RWPE2 (cell line): ENCODE measurements at regions not wholly inside any gene's neighbourhood (a gene's known extent, or its start where the extent isn't known, plus 50 kb on each side); places are given as distances from the start of the nearest gene placed in this dataset.

Experiments
- ATAC-seq: fragments of 200-7000 bp; cut with Tn5 transposase; 3 replicates; pipeline ENCODE4 v1.9.1; 2021; ENCODE audit warnings: low read depth
- DNase-seq: peaks from one replicate; pipeline ENCODE4 v3.0.0-alpha.2; 2020; ENCODE audit warnings: low spot score
- H3K27ac ChIP-seq: fragments of 450-650 bp; 2 replicates; pipeline ENCODE4 v1.5.1; 2017; ENCODE audit warnings: mild to moderate bottlenecking; ENCODE audit not compliant: poor library complexity, severe bottlenecking
- H3K27me3 ChIP-seq: fragments of 250-450 bp; sonication (Bioruptor Pico); 2 replicates; pipeline ENCODE4 v1.5.1; 2021; ENCODE audit warnings: mild to moderate bottlenecking, moderate library complexity; ENCODE audit not compliant: insufficient read depth, poor library complexity, severe bottlenecking
- H3K36me3 ChIP-seq: fragments of 250-450 bp; sonication (Bioruptor Pico); 2 replicates; pipeline ENCODE4 v1.5.1; 2020; ENCODE audit warnings: low read depth, mild to moderate bottlenecking, moderate library complexity
- H3K4me1 ChIP-seq: fragments of 250-450 bp; sonication (Bioruptor Pico); 2 replicates; pipeline ENCODE4 v1.5.1; 2021; ENCODE audit warnings: mild to moderate bottlenecking, moderate library complexity; ENCODE audit not compliant: insufficient read depth, poor library complexity, severe bottlenecking
- H3K4me3 ChIP-seq: fragments of 250-450 bp; sonication (Bioruptor Pico); 2 replicates; pipeline ENCODE4 v1.5.1; 2021; ENCODE audit warnings: mild to moderate bottlenecking, moderate library complexity; ENCODE audit not compliant: severe bottlenecking
- H3K9me3 ChIP-seq: fragments of 250-450 bp; sonication (Bioruptor Pico); 2 replicates; pipeline ENCODE4 v1.5.1; 2021; ENCODE audit warnings: mild to moderate bottlenecking, moderate library complexity; ENCODE audit not compliant: severe bottlenecking
- CTCF ChIP-seq: fragments of 450-650 bp; IDR thresholded peaks from one replicate; pipeline ENCODE4 v1.5.1; 2017; ENCODE audit warnings: mild to moderate bottlenecking, moderate library complexity; ENCODE audit not compliant: poor library complexity, severe bottlenecking

- no peaks in the 10 kb centered on the region for H3K9me3 ChIP-seq
- no peak for ATAC-seq
- H3K36me3 ChIP-seq, result no peaks in the 10 kb centered on the region
- no peak overlapping the region for H3K4me3 ChIP-seq
- no peak for DNase-seq
- no peak for TF ChIP-seq CTCF
- no peaks in the 10 kb centered on the region for H3K4me1 ChIP-seq
- no peaks in the 10 kb centered on the region for H3K27me3 ChIP-seq
- H3K27ac ChIP-seq, result no peak overlapping the region
Measured at GRCh38 chr13:84978851-84979250, 820.4 kb downstream of the SLITRK6 start.

- H3K27ac ChIP-seq, result no peak overlapping the region
- ATAC-seq (no peak), DNase-seq (no peak)
- H3K9me3 ChIP-seq, result no peaks in the 10 kb centered on the region
- H3K27me3 ChIP-seq, result no peaks in the 10 kb centered on the region
- no peak for TF ChIP-seq CTCF
- no peak overlapping the region for H3K4me3 ChIP-seq
- no peaks in the 10 kb centered on the region for H3K36me3 ChIP-seq
- no peaks in the 10 kb centered on the region for H3K4me1 ChIP-seq
Measured at GRCh38 chr13:84973661-84974060, 825.6 kb downstream of the SLITRK6 start.

GRCh38 chr13:84972907-84973306 is 826.3 kb downstream of the SLITRK6 start:
- Histone ChIP-seq H3K4me1 (no peaks in the 10 kb centered on the region), H3K36me3 (no peaks in the 10 kb centered on the region), H3K4me3 (no peak overlapping the region), H3K9me3 (no peaks in the 10 kb centered on the region), H3K27me3 (no peaks in the 10 kb centered on the region), H3K27ac (no peak overlapping the region)
- ATAC-seq (no peak), DNase-seq (no peak)
- TF ChIP-seq CTCF, result no peak

GRCh38 chr13:84962849-84963248 is 836.4 kb downstream of the SLITRK6 start:
- TF ChIP-seq CTCF, result no peak
- Histone ChIP-seq H3K4me1 (no peaks in the 10 kb centered on the region), H3K9me3 (no peaks in the 10 kb centered on the region), H3K36me3 (no peaks in the 10 kb centered on the region), H3K4me3 (no peak overlapping the region), H3K27ac (no peak overlapping the region), H3K27me3 (no peaks in the 10 kb centered on the region)
- DNase-seq (no peak), ATAC-seq (no peak)

- DNase-seq (no peak), ATAC-seq (no peak)
- Histone ChIP-seq H3K27me3 (no peaks in the 10 kb centered on the region), H3K9me3 (no peaks in the 10 kb centered on the region), H3K36me3 (no peaks in the 10 kb centered on the region), H3K27ac (no peak overlapping the region), H3K4me1 (no peaks in the 10 kb centered on the region), H3K4me3 (no peak overlapping the region)
- TF ChIP-seq CTCF, result no peak
Measured at GRCh38 chr13:84962141-84962750, 837.0 kb downstream of the SLITRK6 start.
